Stimulated activated CD4-positive, alpha-beta T cell treated with anti-CD3 and anti-CD28 coated beads, TNF-alpha, amount 100 ng/mL, for 24 hours (primary cell): ENCODE measurements at regions not wholly inside any gene's neighbourhood (a gene's known extent, or its start where the extent isn't known, plus 50 kb on each side); places are given as distances from the start of the nearest gene placed in this dataset.
A peak's percentile ranks its signal among the peaks of the same experiment; 100 is the strongest.
"Not testable (repeated sequence)": the region's sequence is repeated elsewhere in the genome, so short reads cannot be mapped to it uniquely, and the experiment has no call there.

Experiments
- DNase-seq, 3 experiments: peaks; one replicate each; pipeline ENCODE4 v3.0.0-alpha.2; 2020; ENCODE audit warnings: low read depth in 3 of 3

- not testable (repeated sequence) for DNase-seq
These were observed 108.9 kb downstream of the SRGAP2 start for GRCh38 chr1:206312274-206312665.

- DNase-seq: not testable (repeated sequence)
These were observed 111.8 kb downstream of the SRGAP2 start for GRCh38 chr1:206314951-206315636.

- not testable (repeated sequence) for DNase-seq
These were observed 113.6 kb downstream of the SRGAP2 start for GRCh38 chr1:206316901-206317300.

- DNase-seq: not testable (repeated sequence)
These were observed 114.7 kb downstream of the SRGAP2 start for GRCh38 chr1:206317878-206318514.

GRCh38 chr1:206320227-206320626 lies 116.9 kb downstream of the SRGAP2 start:
- DNase-seq: not testable (repeated sequence)

- DNase-seq: not testable (repeated sequence)
These were observed 123.0 kb downstream of the SRGAP2 start for GRCh38 chr1:206326159-206326939.

GRCh38 chr1:206331597-206331996 lies 128.3 kb downstream of the SRGAP2 start:
- DNase-seq: not testable (repeated sequence)

- DNase-seq: not testable (repeated sequence)
These were observed 130.0 kb downstream of the SRGAP2 start for GRCh38 chr1:206333316-206333715.

GRCh38 chr1:206333897-206334296 lies 130.6 kb downstream of the SRGAP2 start:
- DNase-seq: not testable (repeated sequence)

- not testable (repeated sequence) for DNase-seq
These were observed 131.1 kb downstream of the SRGAP2 start for GRCh38 chr1:206334481-206334880.

GRCh38 chr1:206335162-206335561 lies 131.8 kb downstream of the SRGAP2 start:
- DNase-seq: not testable (repeated sequence)

- DNase-seq: not testable (repeated sequence)
These were observed 132.8 kb downstream of the SRGAP2 start for GRCh38 chr1:206335875-206336846.

- not testable (repeated sequence) for DNase-seq
These were observed 133.3 kb upstream of the IKBKE start for GRCh38 chr1:206337024-206337423.

GRCh38 chr1:206350493-206351275 lies 119.6 kb upstream of the IKBKE start:
- not testable (repeated sequence) for DNase-seq

- not testable (repeated sequence) for DNase-seq
These were observed 118.8 kb upstream of the IKBKE start for GRCh38 chr1:206351276-206352052.

GRCh38 chr1:206356310-206356709 lies 114.0 kb upstream of the IKBKE start:
- peak in 1 of 3 experiments; percentile 0 for DNase-seq

- DNase-seq: peak; percentile 1 to 54 (median 16)
These were observed 112.3 kb upstream of the IKBKE start for GRCh38 chr1:206357962-206358361.

- not testable (repeated sequence) for DNase-seq
These were observed 111.5 kb upstream of the IKBKE start for GRCh38 chr1:206358771-206359170.

- DNase-seq: not testable (repeated sequence)
These were observed 110.9 kb upstream of the IKBKE start for GRCh38 chr1:206359377-206359776.
